CD4-positive, alpha-beta T cell (primary cell): ENCODE measurements at regions not wholly inside any gene's neighbourhood (a gene's known extent, or its start where the extent isn't known, plus 50 kb on each side); places are given as distances from the start of the nearest gene placed in this dataset.

Experiments used
- ATAC-seq: fragments of 200-7000 bp; cut with Tn5 transposase; one replicate; pipeline ENCODE4 v1.10.0; 2022; ENCODE audit warnings: mild to moderate bottlenecking; ENCODE audit not compliant: poor library complexity
- CTCF ChIA-PET: fragments of 350-600 bp; sonication (Branson Sonifier 250); formaldehyde crosslinking; loops from one replicate; lab custom pipeline; 2021; ENCODE audit warnings: antibody characterized with exemption, inconsistent platforms; lab: Charles Lee
- POLR2A ChIA-PET: fragments of 350-600 bp; sonication (Branson Sonifier 250); formaldehyde crosslinking; loops from one replicate; lab custom pipeline; 2021; ENCODE audit warnings: antibody characterized with exemption, inconsistent platforms; lab: Charles Lee
- DNase-seq, 14 experiments: peaks; one replicate each; pipeline ENCODE4 v3.0.0-alpha.2; 2013 to 2020; ENCODE audit warnings: mixed read lengths in 2 of 14
- H3K27ac ChIP-seq, 2 donors: one replicate each; pipeline versions ENCODE4 v1.5.1 to v1.7.0; 2013; ENCODE audit warnings: low read length in 2 of 2, low read depth in 1 of 2, mild to moderate bottlenecking in 1 of 2
- H3K27me3 ChIP-seq, 2 experiments: 1 replicate in 1 of 2; 2 replicates in 1 of 2; pipeline versions ENCODE4 v1.6.1 to v1.7.0; 2013; ENCODE audit warnings: low read length in 2 of 2, control low read depth in 1 of 2, mild to moderate bottlenecking in 1 of 2, moderate library complexity in 1 of 2; ENCODE audit not compliant: insufficient read depth in 2 of 2, control insufficient read depth in 1 of 2
- H3K36me3 ChIP-seq: one replicate; pipeline ENCODE4 v1.6.1; 2013; ENCODE audit warnings: low read length, control low read depth; ENCODE audit not compliant: insufficient read depth
- H3K4me1 ChIP-seq: one replicate; pipeline ENCODE4 v1.6.1; 2013; ENCODE audit warnings: low read length, control low read depth; ENCODE audit not compliant: insufficient read depth
- H3K4me3 ChIP-seq: one replicate; pipeline ENCODE4 v1.5.1; 2013; ENCODE audit warnings: mild to moderate bottlenecking, low read length, moderate library complexity
- H3K9me3 ChIP-seq, 2 experiments: 1 replicate in 1 of 2; 2 replicates in 1 of 2; pipeline versions ENCODE4 v1.6.1 to v1.7.0; 2013; ENCODE audit warnings: low read length in 2 of 2, mild to moderate bottlenecking in 2 of 2, control low read depth in 1 of 2, moderate library complexity in 1 of 2; ENCODE audit not compliant: control insufficient read depth in 1 of 2, insufficient read depth in 1 of 2
- H3K27ac Mint-ChIP-seq: one replicate; pipeline ENCODE4 v1.8.0; 2020; ENCODE audit warnings: mixed read lengths
- H3K27me3 Mint-ChIP-seq: one replicate; pipeline ENCODE4 v1.8.0; 2021; ENCODE audit warnings: mixed read lengths
- H3K36me3 Mint-ChIP-seq: one replicate; pipeline ENCODE4 v1.8.0; 2021; ENCODE audit warnings: low read depth, mixed read lengths
- H3K4me1 Mint-ChIP-seq: one replicate; pipeline ENCODE4 v1.8.0; 2021; ENCODE audit warnings: low read depth, mixed read lengths
- H3K4me3 Mint-ChIP-seq: one replicate; pipeline ENCODE4 v1.8.0; 2020; ENCODE audit warnings: mild to moderate bottlenecking, mixed read lengths
- H3K9me3 Mint-ChIP-seq: one replicate; pipeline ENCODE4 v1.8.0; 2020; ENCODE audit warnings: mixed read lengths
- CTCF ChIP-seq: fragments of 200-600 bp; IDR thresholded peaks from one replicate; pipeline ENCODE4 v1.8.0; 2022; ENCODE audit warnings: antibody characterized with exemption, mild to moderate bottlenecking
- intact Hi-C, 2 experiments: fragments of 100-400 bp; cut with DNase I in 1 of 2; cut with micrococcal nuclease in 1 of 2; formaldehyde crosslinking; loops; one replicate each; pipeline versions ENCODE4 v1.15.1 to v1.9.0; 2023 to 2025; cut with DNase I, micrococcal nuclease

DNA sequence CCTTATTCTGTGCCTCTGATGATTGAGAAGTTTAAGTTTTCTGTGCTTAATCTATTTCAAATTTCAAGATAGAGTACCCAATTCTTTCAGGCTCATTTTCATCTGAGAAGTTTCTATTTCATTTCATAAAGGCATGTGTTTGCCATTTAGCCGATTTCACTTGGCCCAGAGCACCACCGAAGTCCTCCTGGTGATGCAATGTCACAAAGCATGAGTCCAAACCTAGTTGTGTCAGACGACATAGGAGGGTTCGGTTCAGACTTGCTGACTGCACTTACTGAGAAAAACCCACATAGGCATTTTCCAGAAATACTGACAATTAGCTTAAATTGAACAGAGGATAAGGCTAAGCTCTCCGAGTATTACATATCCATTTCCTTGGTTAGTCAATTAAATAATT, 152.4 kb upstream of the FAR2 start:
- no peaks in the 10 kb centered on the region for H3K4me1 ChIP-seq
- H3K36me3 ChIP-seq, result no peaks in the 10 kb centered on the region
- peaks cover 0 to 3% of the 10 kb centered on the region in 2 experiments for H3K27me3 ChIP-seq
- TF ChIP-seq CTCF, result no peak
- Mint-ChIP-seq H3K36me3 (no peaks in the 10 kb centered on the region), H3K4me1 (no peaks in the 10 kb centered on the region), H3K27ac (no peak overlapping the region), H3K27me3 (peaks cover 11% of the 10 kb centered on the region), H3K9me3 (no peaks in the 10 kb centered on the region), H3K4me3 (no peak overlapping the region)
- no peaks in the 10 kb centered on the region for H3K9me3 ChIP-seq
- intact Hi-C loops, result loop anchor here in 1 of 2 experiments (5.0 kb wide), 1 partner anchor 34 kb away; no protein-coding TSS in a partner anchor
- no peak overlapping the region for H3K4me3 ChIP-seq
- ATAC-seq (no peak), DNase-seq (no peak)
- H3K27ac ChIP-seq, result no peak overlapping the region
- POLR2A ChIA-PET, result no interaction called here
- CTCF ChIA-PET, result no interaction called here

DNA sequence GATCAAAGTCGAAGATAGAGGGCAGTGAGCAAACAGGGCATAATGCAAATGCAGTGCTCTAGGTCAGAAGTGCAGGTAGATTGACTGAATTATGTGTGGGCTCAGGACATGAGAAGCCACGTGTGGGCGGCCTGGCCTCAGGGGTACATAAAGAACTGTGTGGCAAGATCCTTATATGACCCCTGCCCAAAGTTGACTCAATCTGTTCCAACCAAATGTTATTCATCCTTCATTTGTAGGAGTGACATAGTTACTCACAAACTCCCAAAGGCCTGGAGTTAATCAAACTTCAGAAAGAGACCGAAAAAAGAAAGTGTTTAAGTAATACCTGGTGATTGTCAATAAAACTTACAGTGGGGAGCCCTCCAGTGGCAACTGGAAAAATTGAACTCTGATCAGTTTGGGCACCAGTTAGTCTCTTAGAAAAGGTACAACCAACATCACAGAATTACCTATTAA, 150.4 kb upstream of the FAR2 start:
- POLR2A ChIA-PET, result no interaction called here
- no peaks in the 10 kb centered on the region for H3K4me1 ChIP-seq
- Mint-ChIP-seq H3K27me3 (peaks cover 20% of the 10 kb centered on the region), H3K4me3 (no peak overlapping the region), H3K36me3 (no peaks in the 10 kb centered on the region), H3K9me3 (no peaks in the 10 kb centered on the region), H3K4me1 (no peaks in the 10 kb centered on the region), H3K27ac (no peak overlapping the region)
- H3K27me3 ChIP-seq, result peaks cover 0 to 3% of the 10 kb centered on the region in 2 experiments
- no peak for TF ChIP-seq CTCF
- no peaks in the 10 kb centered on the region for H3K9me3 ChIP-seq
- DNase-seq (no peak), ATAC-seq (no peak)
- H3K4me3 ChIP-seq, result no peak overlapping the region
- intact Hi-C loops, result loop anchor here in 1 of 2 experiments (5.0 kb wide), 1 partner anchor 36 kb away; no protein-coding TSS in a partner anchor
- H3K27ac ChIP-seq, result no peak overlapping the region
- H3K36me3 ChIP-seq, result no peaks in the 10 kb centered on the region
- CTCF ChIA-PET, result no interaction called here

DNA sequence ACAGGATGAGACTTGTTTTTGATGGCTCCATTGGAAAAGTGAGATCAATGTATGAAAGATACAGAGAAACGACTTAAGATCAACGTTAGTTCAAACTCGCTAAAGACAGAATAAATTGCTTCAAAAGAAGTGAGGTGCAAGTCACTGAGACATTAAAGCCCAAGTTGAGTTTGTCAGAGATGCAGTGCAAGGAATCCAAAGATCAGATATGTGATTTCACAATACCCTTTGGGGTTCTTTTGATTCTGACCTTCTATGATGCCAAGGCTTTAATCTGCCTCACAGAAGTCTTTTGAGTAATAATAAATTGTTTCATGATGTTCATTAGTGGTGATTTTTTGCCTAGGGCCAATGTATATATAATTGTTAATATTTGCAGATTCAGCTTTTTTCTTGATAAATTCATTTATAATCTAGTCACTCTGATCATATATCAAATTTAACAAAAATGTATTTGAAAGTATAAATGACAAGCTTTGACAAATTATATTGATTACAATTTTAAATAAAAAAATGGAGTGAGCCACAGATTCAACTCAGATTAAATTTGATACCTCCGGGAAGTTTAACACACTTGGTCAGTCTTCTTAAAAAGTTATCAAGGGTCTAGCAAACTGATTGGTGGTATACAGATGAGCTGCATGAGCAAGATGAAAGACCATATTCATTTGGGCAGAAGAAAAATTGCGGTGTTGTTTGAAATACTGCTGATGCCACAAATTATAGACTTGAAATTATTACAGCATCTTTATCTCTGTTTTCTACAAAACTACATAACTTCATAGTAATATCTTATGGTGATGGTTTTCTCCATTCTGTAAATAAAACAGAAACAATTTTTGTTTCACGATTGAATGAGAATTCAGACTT, 144.8 kb upstream of the FAR2 start:
- POLR2A ChIA-PET, result no interaction called here
- Mint-ChIP-seq H3K36me3 (no peaks in the 10 kb centered on the region), H3K9me3 (no peaks in the 10 kb centered on the region), H3K4me1 (no peaks in the 10 kb centered on the region), H3K4me3 (no peak overlapping the region), H3K27me3 (peaks cover 20% of the 10 kb centered on the region), H3K27ac (no peak overlapping the region)
- TF ChIP-seq CTCF, result no peak
- CTCF ChIA-PET, result no interaction called here
- no peak for DNase-seq
- no peaks in the 10 kb centered on the region for H3K27me3 ChIP-seq
- no peaks in the 10 kb centered on the region for H3K4me1 ChIP-seq
- intact Hi-C loops, result no loop called here
- no peak for ATAC-seq
- no peak overlapping the region for H3K27ac ChIP-seq
- H3K4me3 ChIP-seq, result no peak overlapping the region
- peaks cover 0 to 3% of the 10 kb centered on the region in 2 experiments for H3K9me3 ChIP-seq
- no peaks in the 10 kb centered on the region for H3K36me3 ChIP-seq
